DND-41 (cell line): ENCODE measurements at regions not wholly inside any gene's neighbourhood (a gene's known extent, or its start where the extent isn't known, plus 50 kb on each side); places are given as distances from the start of the nearest gene placed in this dataset.

Source experiments
- ATAC-seq: fragments of 200-7000 bp; cut with Tn5 transposase; 3 replicates; pipeline ENCODE4 v1.9.1; 2021; ENCODE audit warnings: low read depth; ENCODE audit not compliant: insufficient read depth
- DNase-seq: peaks from one replicate; pipeline ENCODE4 v3.0.0-alpha.2; 2020
- H2AFZ ChIP-seq: 2 replicates; pipeline ENCODE4 v1.6.0; 2012; ENCODE audit warnings: low read depth, low read length
- H3K27ac ChIP-seq: 2 replicates; pipeline ENCODE4 v1.5.1; 2012; ENCODE audit warnings: low read length, inconsistent platforms
- H3K27me3 ChIP-seq: fragments of 200-600 bp; sonication (generic); 2 replicates; pipeline ENCODE4 v1.6.0; 2012; ENCODE audit warnings: low read length, mild to moderate bottlenecking, inconsistent platforms; ENCODE audit not compliant: insufficient read depth, poor library complexity
- H3K36me3 ChIP-seq: 2 replicates; pipeline ENCODE4 v1.5.1; 2012; ENCODE audit warnings: low read length, inconsistent platforms; ENCODE audit not compliant: insufficient read depth
- H3K4me1 ChIP-seq: 2 replicates; pipeline ENCODE4 v1.5.1; 2012; ENCODE audit warnings: mild to moderate bottlenecking, low read length; ENCODE audit not compliant: insufficient read depth
- H3K4me2 ChIP-seq: 2 replicates; pipeline ENCODE4 v1.6.0; 2012; ENCODE audit warnings: mild to moderate bottlenecking, moderate library complexity, low read length, inconsistent platforms; ENCODE audit not compliant: insufficient read depth
- H3K4me3 ChIP-seq, 2 experiments: fragments of 200-600 bp in 1 of 2; shearing (Covaris generic) in 1 of 2; 2 replicates each; pipeline ENCODE4 v1.5.1; 2012 to 2016; ENCODE audit warnings: inconsistent platforms in 2 of 2, low read length in 2 of 2, mild to moderate bottlenecking in 2 of 2, low read depth in 1 of 2, moderate library complexity in 1 of 2
- H3K79me2 ChIP-seq: 2 replicates; pipeline ENCODE4 v1.6.0; 2012; ENCODE audit warnings: low read length, inconsistent platforms; ENCODE audit not compliant: insufficient read depth
- H3K9ac ChIP-seq: 2 replicates; pipeline ENCODE4 v1.6.0; 2012; ENCODE audit warnings: low read depth, mild to moderate bottlenecking, inconsistent platforms, low read length, moderate library complexity
- H3K9me3 ChIP-seq: 2 replicates; pipeline ENCODE4 v1.5.1; 2012; ENCODE audit warnings: low read length, moderate library complexity, mild to moderate bottlenecking, inconsistent platforms; ENCODE audit not compliant: insufficient read depth, severe bottlenecking
- H4K20me1 ChIP-seq: 2 replicates; pipeline ENCODE4 v1.6.0; 2012; ENCODE audit warnings: low read length; ENCODE audit not compliant: insufficient read depth
- CTCF ChIP-seq: IDR thresholded peaks from 2 replicates; pipeline ENCODE4 v1.5.1; 2012; ENCODE audit warnings: borderline replicate concordance, low read length, moderate library complexity, mild to moderate bottlenecking; ENCODE audit not compliant: poor library complexity, severe bottlenecking; ENCODE audit errors: extremely low read depth
- EZH2 ChIP-seq: IDR thresholded peaks from 3 replicates; pipeline ENCODE4 v1.6.1; 2012; ENCODE audit warnings: borderline replicate concordance, low read depth, mild to moderate bottlenecking, moderate library complexity, low read length, inconsistent platforms; ENCODE audit not compliant: severe bottlenecking

DNA sequence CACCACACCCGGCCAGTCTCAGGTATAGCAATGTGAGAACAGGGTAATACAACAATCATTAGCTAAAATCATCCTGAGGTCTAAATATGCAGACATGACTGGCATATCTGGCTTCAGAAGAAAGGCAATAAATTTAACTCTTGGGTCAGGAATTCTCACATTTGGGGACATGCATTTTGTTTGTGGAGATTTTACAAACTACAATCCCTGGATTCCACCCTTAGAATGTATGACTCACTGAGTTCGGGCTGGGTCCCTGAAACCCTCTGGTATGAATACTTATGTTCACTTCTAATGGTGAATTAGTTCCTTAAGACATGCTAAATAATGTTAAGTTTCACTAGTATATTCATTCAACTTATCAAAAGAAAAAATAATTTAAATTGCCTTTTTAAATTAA, 98.9 kb upstream of the HMGA2 start:
- ATAC-seq, result no peak
- peaks cover 11% of the 10 kb centered on the region for H3K27me3 ChIP-seq
- no peaks in the 10 kb centered on the region for H3K36me3 ChIP-seq
- no peak overlapping the region for H3K9ac ChIP-seq
- no peak overlapping the region for H3K4me2 ChIP-seq
- no peak overlapping the region for H3K27ac ChIP-seq
- no peaks in the 10 kb centered on the region for H4K20me1 ChIP-seq
- H3K4me1 ChIP-seq, result no peaks in the 10 kb centered on the region
- H2AFZ ChIP-seq, result no peak overlapping the region
- TF ChIP-seq EZH2 (no peak), CTCF (no peak)
- H3K4me3 ChIP-seq, result no peak overlapping the region
- DNase-seq, result no peak
- no peaks in the 10 kb centered on the region for H3K79me2 ChIP-seq
- no peaks in the 10 kb centered on the region for H3K9me3 ChIP-seq

DNA sequence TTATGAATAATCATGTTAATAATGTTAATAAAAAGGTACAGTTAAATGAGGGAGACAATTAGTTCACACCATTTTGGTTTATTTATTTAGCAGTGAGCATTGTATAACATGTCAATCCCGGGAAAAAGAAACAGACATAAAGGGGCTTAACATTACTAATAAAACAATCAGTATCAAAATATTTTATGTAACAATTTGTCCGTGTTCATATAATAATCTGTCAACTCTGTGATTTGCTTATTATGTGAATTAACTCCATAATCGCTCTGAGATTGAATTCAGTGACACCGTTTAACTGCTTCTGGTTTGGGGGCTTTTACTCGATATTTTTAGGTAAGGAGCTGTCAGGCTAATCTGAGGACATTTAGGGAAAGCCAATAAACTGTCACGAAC, 95.8 kb upstream of the HMGA2 start:
- DNase-seq (no peak), ATAC-seq (no peak)
- Histone ChIP-seq H4K20me1 (no peaks in the 10 kb centered on the region), H3K9ac (no peak overlapping the region), H3K4me1 (no peaks in the 10 kb centered on the region), H3K9me3 (no peaks in the 10 kb centered on the region), H2AFZ (no peak overlapping the region), H3K36me3 (no peaks in the 10 kb centered on the region), H3K27me3 (peaks cover 2% of the 10 kb centered on the region), H3K27ac (no peak overlapping the region), H3K4me2 (no peak overlapping the region), H3K79me2 (no peaks in the 10 kb centered on the region), H3K4me3 (no peak overlapping the region)
- TF ChIP-seq EZH2 (no peak), CTCF (no peak)

GRCh38 chr12:65728848-65729793, 95.2 kb upstream of the HMGA2 start:
- ATAC-seq (no peak), DNase-seq (no peak)
- H4K20me1 ChIP-seq, result no peaks in the 10 kb centered on the region
- no peaks in the 10 kb centered on the region for H3K4me1 ChIP-seq
- no peaks in the 10 kb centered on the region for H3K36me3 ChIP-seq
- H3K27ac ChIP-seq, result no peak overlapping the region
- H3K9me3 ChIP-seq, result no peaks in the 10 kb centered on the region
- no peaks in the 10 kb centered on the region for H3K79me2 ChIP-seq
- no peak for TF ChIP-seq CTCF
- no peak overlapping the region for H3K4me3 ChIP-seq
- H3K4me2 ChIP-seq, result no peak overlapping the region
- H3K9ac ChIP-seq, result no peak overlapping the region
- no peak overlapping the region for H2AFZ ChIP-seq
- H3K27me3 ChIP-seq, result no peaks in the 10 kb centered on the region
